A673 (cell line): ENCODE measurements at regions not wholly inside any gene's neighbourhood (a gene's known extent, or its start where the extent isn't known, plus 50 kb on each side); places are given as distances from the start of the nearest gene placed in this dataset.
"Not testable (repeated sequence)": the region's sequence is repeated elsewhere in the genome, so short reads cannot be mapped to it uniquely, and the experiment has no call there.

Experiments
- BruUV-seq: library from RNA; stranded (reverse); fragments of 400-500 nt; replicated peaks from 2 replicates; lab custom pipeline; 2021; lab: Mats Ljungman, UMichigan
- CTCF ChIA-PET: fragments of 300-600 bp; sonication (Branson Sonifier 250); formaldehyde crosslinking; loops from one replicate; lab custom pipeline; 2022; ENCODE audit warnings: antibody characterized with exemption; lab: Charles Lee
- POLR2A ChIA-PET: fragments of 300-600 bp; sonication (Branson Sonifier 250); formaldehyde crosslinking; loops from one replicate; lab custom pipeline; 2022; ENCODE audit warnings: antibody characterized with exemption; ENCODE audit not compliant: low non-redundant PET; lab: Charles Lee
- DNase-seq: peaks from one replicate; pipeline ENCODE4 v3.0.0-alpha.2; 2015; ENCODE audit warnings: low spot score
- H3K27ac ChIP-seq: fragments of 200-600 bp; sonication (generic); 2 replicates; pipeline ENCODE4 v1.5.1; 2016; ENCODE audit warnings: mixed run types, low read depth, mild to moderate bottlenecking, mixed read lengths, antibody characterized with exemption, low read length; ENCODE audit not compliant: poor library complexity, severe bottlenecking
- H3K27me3 ChIP-seq: fragments of 200-600 bp; sonication (generic); replicated peaks from 2 replicates; pipeline ENCODE4 v1.6.1; 2017; ENCODE audit warnings: mixed run types, low read depth, mild to moderate bottlenecking, mixed read lengths, antibody characterized with exemption, low read length; ENCODE audit not compliant: insufficient read depth, poor library complexity
- H3K36me3 ChIP-seq: fragments of 200-600 bp; sonication (generic); 2 replicates; pipeline ENCODE4 v1.6.1; 2016; ENCODE audit warnings: mixed run types, mild to moderate bottlenecking, mixed read lengths, antibody characterized with exemption, low read length; ENCODE audit not compliant: insufficient read depth, poor library complexity, severe bottlenecking
- H3K4me1 ChIP-seq: fragments of 200-600 bp; sonication (generic); 2 replicates; pipeline ENCODE4 v1.6.1; 2017; ENCODE audit warnings: mixed run types, mild to moderate bottlenecking, mixed read lengths, antibody characterized with exemption, low read length; ENCODE audit not compliant: insufficient read depth, poor library complexity, severe bottlenecking
- H3K4me3 ChIP-seq: fragments of 200-600 bp; sonication (generic); 2 replicates; pipeline ENCODE4 v1.5.1; 2016; ENCODE audit warnings: low read depth, mixed run types, mild to moderate bottlenecking, mixed read lengths, low read length; ENCODE audit not compliant: poor library complexity, severe bottlenecking
- H3K9me3 ChIP-seq: fragments of 200-600 bp; sonication (generic); 2 replicates; pipeline ENCODE4 v1.6.1; 2016; ENCODE audit warnings: mixed run types, low read depth, mild to moderate bottlenecking, mixed read lengths, antibody characterized with exemption, low read length; ENCODE audit not compliant: poor library complexity, severe bottlenecking
- EZH2 ChIP-seq: fragments of 200-600 bp; sonication (generic); IDR thresholded peaks from 2 replicates; pipeline ENCODE4 v1.6.1; 2017; ENCODE audit warnings: borderline replicate concordance, low read depth, mild to moderate bottlenecking, mixed read lengths, antibody characterized with exemption, low read length; ENCODE audit not compliant: poor library complexity, severe bottlenecking
- intact Hi-C: fragments of 100-400 bp; cut with micrococcal nuclease; formaldehyde crosslinking; loops from one replicate; pipeline ENCODE4 v1.10.0; 2022; ENCODE audit not compliant: unreplicated experiment
- TF ChIP-seq, protein P1 (sequence below): fragments of 300-800, 200-600 bp; sonication (generic); conservative IDR thresholded peaks from 2 replicates; pipeline ENCODE4 v1.5.1; 2017; ENCODE audit warnings: low read depth, mild to moderate bottlenecking, antibody characterized with exemption, low read length, moderate library complexity, mixed read lengths

DNA sequence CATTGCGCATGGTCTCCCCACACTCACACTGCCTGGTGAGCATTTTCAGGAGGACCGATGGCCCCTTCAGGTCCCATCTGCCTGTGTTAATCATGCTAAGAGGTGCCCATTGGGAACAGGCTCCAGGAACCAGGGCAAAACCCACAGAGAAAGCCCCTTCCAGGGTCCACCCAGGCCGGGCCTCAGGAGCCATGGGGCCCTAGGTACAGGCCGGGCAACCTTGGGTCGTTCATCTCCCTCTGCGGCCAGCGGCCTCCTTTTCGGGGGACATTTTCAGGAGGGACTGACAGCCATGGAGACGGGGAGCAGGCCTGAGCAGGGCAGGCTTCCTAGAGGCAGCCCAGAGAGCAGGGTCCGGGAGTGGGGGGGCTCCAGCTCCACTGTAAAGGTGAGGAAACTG lies 68.0 kb upstream of the TAMM41 start:
- Histone ChIP-seq H3K36me3 (no peaks in the 10 kb centered on the region), H3K27me3 (peaks cover 6% of the 10 kb centered on the region), H3K4me3 (no peak overlapping the region), H3K9me3 (no peaks in the 10 kb centered on the region), H3K27ac (no peak overlapping the region), H3K4me1 (no peaks in the 10 kb centered on the region)
- no peak for TF ChIP-seq EZH2
- TF ChIP-seq, protein P1, sequence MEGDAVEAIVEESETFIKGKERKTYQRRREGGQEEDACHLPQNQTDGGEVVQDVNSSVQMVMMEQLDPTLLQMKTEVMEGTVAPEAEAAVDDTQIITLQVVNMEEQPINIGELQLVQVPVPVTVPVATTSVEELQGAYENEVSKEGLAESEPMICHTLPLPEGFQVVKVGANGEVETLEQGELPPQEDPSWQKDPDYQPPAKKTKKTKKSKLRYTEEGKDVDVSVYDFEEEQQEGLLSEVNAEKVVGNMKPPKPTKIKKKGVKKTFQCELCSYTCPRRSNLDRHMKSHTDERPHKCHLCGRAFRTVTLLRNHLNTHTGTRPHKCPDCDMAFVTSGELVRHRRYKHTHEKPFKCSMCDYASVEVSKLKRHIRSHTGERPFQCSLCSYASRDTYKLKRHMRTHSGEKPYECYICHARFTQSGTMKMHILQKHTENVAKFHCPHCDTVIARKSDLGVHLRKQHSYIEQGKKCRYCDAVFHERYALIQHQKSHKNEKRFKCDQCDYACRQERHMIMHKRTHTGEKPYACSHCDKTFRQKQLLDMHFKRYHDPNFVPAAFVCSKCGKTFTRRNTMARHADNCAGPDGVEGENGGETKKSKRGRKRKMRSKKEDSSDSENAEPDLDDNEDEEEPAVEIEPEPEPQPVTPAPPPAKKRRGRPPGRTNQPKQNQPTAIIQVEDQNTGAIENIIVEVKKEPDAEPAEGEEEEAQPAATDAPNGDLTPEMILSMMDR: no peak
- CTCF ChIA-PET: no interaction called here
- POLR2A ChIA-PET: no interaction called here
- DNase-seq: no peak
- intact Hi-C loops: no loop called here
- BruUV-seq: no TSS peak

DNA sequence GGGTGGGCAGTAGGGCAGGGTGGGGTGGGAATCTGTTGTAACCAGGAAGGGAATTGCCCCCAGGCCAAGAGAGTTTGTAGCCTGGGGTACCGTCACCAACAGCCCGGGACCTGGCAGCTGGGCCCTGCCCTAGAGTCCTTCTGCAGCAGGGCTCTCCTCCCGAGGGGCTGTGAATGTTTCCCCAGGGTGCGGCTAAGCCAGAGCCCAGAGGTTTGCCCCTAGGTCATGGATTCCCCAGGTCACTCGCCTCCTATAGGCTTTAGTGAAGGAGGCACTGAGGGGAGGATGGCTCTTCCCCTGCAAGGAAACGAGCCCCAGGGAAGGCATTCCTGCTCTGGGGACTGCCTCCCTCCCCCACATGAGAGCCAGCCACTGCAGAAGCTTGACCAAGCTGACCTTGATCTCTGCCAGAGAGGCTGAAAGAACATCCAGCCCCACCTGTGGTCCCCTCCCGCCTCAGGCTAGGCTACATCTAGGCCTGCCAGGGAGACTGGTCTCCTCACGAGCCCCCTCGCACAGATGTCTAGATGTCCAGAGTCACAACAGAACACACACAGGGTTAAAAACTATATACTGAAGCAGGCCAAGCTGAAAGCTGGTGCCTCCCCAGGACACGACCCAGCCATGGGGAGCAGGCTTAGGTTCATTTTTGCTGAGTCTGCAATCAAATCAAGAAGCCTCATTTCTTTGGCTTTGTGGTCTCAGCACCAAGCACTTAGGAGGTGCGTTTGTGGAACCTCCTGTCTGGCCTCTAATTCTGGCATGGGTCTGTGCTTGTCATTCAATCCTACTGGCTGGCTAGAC lies 69.1 kb upstream of the TAMM41 start:
- H3K27me3 ChIP-seq: peaks cover 3% of the 10 kb centered on the region
- ChIA-PET POLR2A (no interaction called here), CTCF (no interaction called here)
- no peaks in the 10 kb centered on the region for H3K9me3 ChIP-seq
- no peak overlapping the region for H3K4me3 ChIP-seq
- intact Hi-C loops: no loop called here
- H3K4me1 ChIP-seq: no peaks in the 10 kb centered on the region
- DNase-seq: no peak
- no TSS peak for BruUV-seq
- no peaks in the 10 kb centered on the region for H3K36me3 ChIP-seq
- no peak overlapping the region for H3K27ac ChIP-seq
- TF ChIP-seq, protein P1: no peak
- no peak for TF ChIP-seq EZH2

DNA sequence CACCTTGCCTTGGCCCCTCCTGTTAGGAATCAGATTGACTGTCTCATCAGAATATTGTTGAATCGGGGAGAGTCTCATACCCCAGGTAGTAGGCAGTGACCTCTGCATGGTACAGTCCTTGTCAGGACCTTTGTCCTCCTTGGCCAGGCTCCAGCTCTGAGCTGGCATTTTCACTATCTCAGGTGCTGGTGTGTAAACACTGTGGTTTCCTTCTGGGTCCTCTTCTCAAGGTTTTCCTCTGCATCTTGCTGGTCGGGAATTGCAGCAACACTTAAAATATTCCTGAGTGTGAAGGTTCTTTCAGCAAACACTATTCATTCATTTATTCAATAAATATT lies 69.7 kb upstream of the TAMM41 start:
- POLR2A ChIA-PET, DNase-seq, H3K27me3 ChIP-seq, H3K9me3 ChIP-seq, CTCF ChIA-PET, H3K27ac ChIP-seq, intact Hi-C loops, H3K4me3 ChIP-seq, H3K4me1 ChIP-seq, H3K36me3 ChIP-seq, BruUV-seq: not testable (repeated sequence)

DNA sequence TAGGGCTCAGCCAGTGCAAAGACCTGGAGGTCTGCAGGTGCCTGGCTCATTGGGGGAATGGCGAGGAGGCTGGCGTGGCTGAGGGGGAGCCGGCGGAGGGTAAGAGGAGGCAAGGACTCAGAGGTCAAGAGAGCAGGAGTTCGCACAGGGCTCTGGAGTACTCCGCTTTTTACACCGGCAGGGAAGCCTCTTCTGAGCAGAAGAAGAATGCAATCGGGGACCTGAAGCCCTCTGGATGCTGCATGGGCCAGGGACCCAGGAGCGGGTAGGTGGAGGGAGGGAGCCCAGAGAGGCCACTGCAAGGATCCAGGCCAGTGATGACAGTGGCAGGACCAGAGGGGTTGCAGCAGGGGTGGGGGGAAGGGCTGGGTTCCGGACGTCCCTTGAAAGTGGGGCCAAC lies 70.4 kb upstream of the TAMM41 start:
- Histone ChIP-seq H3K27ac (no peak overlapping the region), H3K9me3 (no peaks in the 10 kb centered on the region), H3K27me3 (peaks cover 3% of the 10 kb centered on the region), H3K36me3 (no peaks in the 10 kb centered on the region), H3K4me1 (no peaks in the 10 kb centered on the region), H3K4me3 (no peak overlapping the region)
- intact Hi-C loops: no loop called here
- POLR2A ChIA-PET: no interaction called here
- CTCF ChIA-PET: no interaction called here
- no TSS peak for BruUV-seq
- no peak for TF ChIP-seq EZH2
- no peak for DNase-seq
